ENCODE measurements at regions not wholly inside any gene's neighbourhood (a gene's known extent, or its start where the extent isn't known, plus 50 kb on each side); places are given as distances from the start of the nearest gene placed in this dataset.

GRCh38 chr1:79448426-79448825, 441.9 kb upstream of the ADGRL4 start:
- Mint-ChIP-seq H3K4me1 (ENCODE audit: low read depth) (no peaks in the 10 kb centered on the region), H3K36me3 (ENCODE audit: low read depth) (no peaks in the 10 kb centered on the region), H3K27me3 (ENCODE audit: low read depth) (no peaks in the 10 kb centered on the region), H3K4me3 (no peak overlapping the region), H3K9me3 (no peaks in the 10 kb centered on the region), H3K27ac (no peak overlapping the region)

DNA sequence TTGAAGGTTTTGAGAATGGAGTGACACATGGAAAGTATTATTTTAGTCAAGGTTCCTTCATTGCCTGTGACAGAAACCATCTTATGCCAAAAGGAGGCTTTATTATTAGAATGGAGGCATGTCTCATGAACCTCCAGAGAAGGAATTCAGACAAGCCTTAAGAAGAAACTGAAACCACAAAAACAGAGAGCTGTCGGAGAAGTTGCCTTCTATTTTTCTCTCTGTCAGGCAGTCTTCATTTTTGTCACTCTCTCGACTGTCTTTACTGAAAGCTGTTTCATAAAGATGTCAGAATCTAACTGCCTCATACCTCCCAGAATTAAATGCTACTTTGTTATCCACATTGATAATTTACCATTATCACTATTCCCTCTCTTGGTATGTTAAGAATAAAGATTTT, 434.7 kb upstream of the ADGRL4 start:
- H3K4me3 Mint-ChIP-seq: no peak overlapping the region
- H3K36me3 Mint-ChIP-seq (ENCODE audit: low read depth): no peaks in the 10 kb centered on the region
- no peaks in the 10 kb centered on the region for H3K9me3 Mint-ChIP-seq
- H3K4me1 Mint-ChIP-seq (ENCODE audit: low read depth): no peaks in the 10 kb centered on the region
- H3K27ac Mint-ChIP-seq: no peak overlapping the region
- no peaks in the 10 kb centered on the region for H3K27me3 Mint-ChIP-seq (ENCODE audit: low read depth)

- no peaks in the 10 kb centered on the region for H3K4me1 Mint-ChIP-seq (ENCODE audit: low read depth)
- H3K36me3 Mint-ChIP-seq (ENCODE audit: low read depth): no peaks in the 10 kb centered on the region
- H3K27ac Mint-ChIP-seq: no peak overlapping the region
- no peaks in the 10 kb centered on the region for H3K9me3 Mint-ChIP-seq
- no peak overlapping the region for H3K4me3 Mint-ChIP-seq
- H3K27me3 Mint-ChIP-seq (ENCODE audit: low read depth): no peaks in the 10 kb centered on the region
These were observed 431.0 kb upstream of the ADGRL4 start for GRCh38 chr1:79437540-79437939.

GRCh38 chr1:79431340-79431739, 424.8 kb upstream of the ADGRL4 start:
- no peaks in the 10 kb centered on the region for H3K36me3 Mint-ChIP-seq (ENCODE audit: low read depth)
- H3K9me3 Mint-ChIP-seq: no peaks in the 10 kb centered on the region
- H3K4me3 Mint-ChIP-seq: no peak overlapping the region
- H3K27ac Mint-ChIP-seq: no peak overlapping the region
- H3K27me3 Mint-ChIP-seq (ENCODE audit: low read depth): no peaks in the 10 kb centered on the region
- H3K4me1 Mint-ChIP-seq (ENCODE audit: low read depth): no peaks in the 10 kb centered on the region

DNA sequence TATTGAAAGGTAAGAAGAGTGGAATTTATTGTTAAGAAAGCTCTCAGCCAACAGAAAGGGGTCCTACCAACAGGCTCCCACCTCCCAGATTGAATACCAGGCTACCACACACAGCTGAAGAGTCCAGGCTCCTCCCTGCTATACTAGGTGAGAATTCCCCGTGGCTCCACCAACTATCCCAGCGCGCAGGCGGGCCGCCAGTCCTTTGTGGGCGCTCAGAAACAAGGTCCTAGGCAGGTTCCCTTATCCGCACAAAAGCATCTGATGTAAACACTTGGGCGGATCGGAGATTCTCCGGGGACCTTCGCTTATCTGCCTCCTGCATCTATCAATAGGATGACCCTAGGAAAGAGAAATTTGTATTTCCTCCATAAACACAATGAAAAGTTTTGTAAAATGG, 423.9 kb upstream of the ADGRL4 start:
- H3K4me3 Mint-ChIP-seq: no peak overlapping the region
- H3K27me3 Mint-ChIP-seq (ENCODE audit: low read depth): no peaks in the 10 kb centered on the region
- H3K36me3 Mint-ChIP-seq (ENCODE audit: low read depth): no peaks in the 10 kb centered on the region
- H3K27ac Mint-ChIP-seq: no peak overlapping the region
- no peaks in the 10 kb centered on the region for H3K4me1 Mint-ChIP-seq (ENCODE audit: low read depth)
- H3K9me3 Mint-ChIP-seq: no peaks in the 10 kb centered on the region

DNA sequence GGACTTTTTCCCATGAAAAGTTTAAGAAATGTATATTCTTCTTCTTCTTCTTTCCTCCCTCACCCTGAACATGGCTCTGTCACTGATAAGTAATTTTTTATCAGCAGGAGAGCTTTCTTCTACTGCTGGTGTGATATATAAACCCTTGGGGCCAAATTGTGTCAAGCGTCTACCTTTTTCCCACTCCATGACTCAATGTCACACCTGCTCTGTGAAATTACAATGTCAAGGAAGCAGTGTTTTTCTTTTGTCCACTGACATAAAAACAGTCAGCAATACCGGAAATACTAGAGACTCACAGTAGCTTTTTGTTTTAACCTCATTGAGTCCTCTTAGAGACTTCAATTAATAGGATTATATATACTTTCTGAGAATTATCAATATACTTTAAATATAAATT, 416.2 kb upstream of the ADGRL4 start:
- no peak overlapping the region for H3K4me3 Mint-ChIP-seq
- no peak overlapping the region for H3K27ac Mint-ChIP-seq
- H3K36me3 Mint-ChIP-seq (ENCODE audit: low read depth): no peaks in the 10 kb centered on the region
- no peaks in the 10 kb centered on the region for H3K4me1 Mint-ChIP-seq (ENCODE audit: low read depth)
- H3K9me3 Mint-ChIP-seq: peaks cover 6% of the 10 kb centered on the region
- H3K27me3 Mint-ChIP-seq (ENCODE audit: low read depth): no peaks in the 10 kb centered on the region

DNA sequence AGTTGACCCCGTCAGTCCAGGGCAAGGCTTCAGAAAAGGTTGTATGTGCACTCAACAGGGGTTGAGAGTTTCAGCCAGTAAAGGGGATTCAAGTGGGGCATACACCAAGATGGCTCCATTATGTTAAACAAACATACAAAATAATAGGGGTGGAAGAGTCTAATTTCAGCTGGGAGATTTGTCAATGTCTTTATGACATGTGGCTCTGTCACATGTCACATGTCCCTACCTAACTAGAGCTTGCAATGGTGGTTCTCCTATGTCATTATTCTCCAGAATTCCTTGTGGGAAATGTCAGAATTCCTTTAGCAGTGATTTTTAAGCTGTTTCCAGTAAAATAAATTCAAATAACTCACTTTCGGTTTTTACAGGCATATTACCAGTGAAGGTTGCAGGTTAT, 392.0 kb upstream of the ADGRL4 start:
- H3K27me3 Mint-ChIP-seq (ENCODE audit: low read depth): no peaks in the 10 kb centered on the region
- no peaks in the 10 kb centered on the region for H3K4me1 Mint-ChIP-seq (ENCODE audit: low read depth)
- no peaks in the 10 kb centered on the region for H3K9me3 Mint-ChIP-seq
- H3K27ac Mint-ChIP-seq: no peak overlapping the region
- no peaks in the 10 kb centered on the region for H3K36me3 Mint-ChIP-seq (ENCODE audit: low read depth)
- H3K4me3 Mint-ChIP-seq: no peak overlapping the region

- H3K4me1 Mint-ChIP-seq (ENCODE audit: low read depth): no peaks in the 10 kb centered on the region
- H3K27ac Mint-ChIP-seq: no peak overlapping the region
- no peaks in the 10 kb centered on the region for H3K36me3 Mint-ChIP-seq (ENCODE audit: low read depth)
- H3K9me3 Mint-ChIP-seq: no peaks in the 10 kb centered on the region
- H3K27me3 Mint-ChIP-seq (ENCODE audit: low read depth): no peaks in the 10 kb centered on the region
- H3K4me3 Mint-ChIP-seq: no peak overlapping the region
These were observed 390.4 kb upstream of the ADGRL4 start for GRCh38 chr1:79396901-79397300.

- Mint-ChIP-seq H3K27me3 (ENCODE audit: low read depth) (no peaks in the 10 kb centered on the region), H3K9me3 (no peaks in the 10 kb centered on the region), H3K36me3 (ENCODE audit: low read depth) (no peaks in the 10 kb centered on the region), H3K4me3 (no peak overlapping the region), H3K4me1 (ENCODE audit: low read depth) (no peaks in the 10 kb centered on the region), H3K27ac (no peak overlapping the region)
These were observed 382.3 kb upstream of the ADGRL4 start for GRCh38 chr1:79388694-79389361.

DNA sequence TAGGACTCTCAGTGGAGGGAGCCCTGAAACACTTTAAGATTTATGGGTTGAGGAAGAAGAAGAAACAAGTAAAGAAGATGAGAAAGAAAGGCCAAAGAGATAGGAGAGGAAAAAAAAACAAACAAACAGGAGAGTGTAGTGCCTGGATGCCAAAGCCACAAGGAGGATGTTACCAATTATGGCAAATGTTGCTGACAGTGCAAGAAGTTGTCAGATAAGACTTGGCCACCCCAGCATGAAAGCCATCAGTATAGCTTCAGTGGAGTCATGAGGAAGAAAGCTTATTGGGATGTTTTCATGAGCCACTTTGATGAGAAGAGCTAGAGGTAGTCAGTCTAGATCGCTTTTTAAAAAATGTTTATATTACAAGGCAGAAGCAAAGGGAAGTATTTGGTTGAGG, 380.2 kb upstream of the ADGRL4 start:
- Mint-ChIP-seq H3K9me3 (no peaks in the 10 kb centered on the region), H3K36me3 (ENCODE audit: low read depth) (no peaks in the 10 kb centered on the region), H3K27me3 (ENCODE audit: low read depth) (no peaks in the 10 kb centered on the region), H3K27ac (no peak overlapping the region), H3K4me3 (no peak overlapping the region), H3K4me1 (ENCODE audit: low read depth) (no peaks in the 10 kb centered on the region)

DNA sequence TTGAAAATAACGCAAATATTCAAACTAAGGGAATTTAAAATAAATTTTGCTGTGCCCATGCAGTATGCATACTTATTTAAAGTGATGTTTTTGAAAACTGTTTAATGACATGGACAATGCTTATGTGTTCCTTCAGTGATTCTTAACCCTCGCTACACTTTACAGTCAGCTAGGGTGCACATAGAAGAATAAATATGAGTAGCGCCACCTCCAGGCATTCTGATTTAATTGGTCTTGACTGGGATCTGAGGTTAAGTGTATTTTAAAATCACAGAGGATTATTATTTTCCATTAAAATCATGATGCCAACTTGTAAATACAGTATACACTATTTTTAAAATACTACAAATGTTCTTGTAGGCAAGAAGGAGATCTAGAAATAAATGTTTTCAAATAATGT, 373.5 kb upstream of the ADGRL4 start:
- H3K4me3 Mint-ChIP-seq: no peak overlapping the region
- no peaks in the 10 kb centered on the region for H3K36me3 Mint-ChIP-seq (ENCODE audit: low read depth)
- H3K27me3 Mint-ChIP-seq (ENCODE audit: low read depth): no peaks in the 10 kb centered on the region
- H3K9me3 Mint-ChIP-seq: no peaks in the 10 kb centered on the region
- H3K27ac Mint-ChIP-seq: no peak overlapping the region
- H3K4me1 Mint-ChIP-seq (ENCODE audit: low read depth): no peaks in the 10 kb centered on the region

- Mint-ChIP-seq H3K27ac (no peak overlapping the region), H3K4me1 (ENCODE audit: low read depth) (no peaks in the 10 kb centered on the region), H3K36me3 (ENCODE audit: low read depth) (no peaks in the 10 kb centered on the region), H3K4me3 (no peak overlapping the region), H3K27me3 (ENCODE audit: low read depth) (no peaks in the 10 kb centered on the region), H3K9me3 (no peaks in the 10 kb centered on the region)
These were observed 369.6 kb upstream of the ADGRL4 start for GRCh38 chr1:79376106-79376505.

GRCh38 chr1:79375352-79375751, 368.8 kb upstream of the ADGRL4 start:
- Mint-ChIP-seq H3K9me3 (no peaks in the 10 kb centered on the region), H3K36me3 (ENCODE audit: low read depth) (no peaks in the 10 kb centered on the region), H3K4me3 (no peak overlapping the region), H3K4me1 (ENCODE audit: low read depth) (no peaks in the 10 kb centered on the region), H3K27ac (no peak overlapping the region), H3K27me3 (ENCODE audit: low read depth) (no peaks in the 10 kb centered on the region)

GRCh38 chr1:79374397-79374796, 367.9 kb upstream of the ADGRL4 start:
- H3K4me3 Mint-ChIP-seq: no peak overlapping the region
- no peaks in the 10 kb centered on the region for H3K9me3 Mint-ChIP-seq
- no peaks in the 10 kb centered on the region for H3K27me3 Mint-ChIP-seq (ENCODE audit: low read depth)
- no peaks in the 10 kb centered on the region for H3K4me1 Mint-ChIP-seq (ENCODE audit: low read depth)
- no peaks in the 10 kb centered on the region for H3K36me3 Mint-ChIP-seq (ENCODE audit: low read depth)
- H3K27ac Mint-ChIP-seq: no peak overlapping the region

DNA sequence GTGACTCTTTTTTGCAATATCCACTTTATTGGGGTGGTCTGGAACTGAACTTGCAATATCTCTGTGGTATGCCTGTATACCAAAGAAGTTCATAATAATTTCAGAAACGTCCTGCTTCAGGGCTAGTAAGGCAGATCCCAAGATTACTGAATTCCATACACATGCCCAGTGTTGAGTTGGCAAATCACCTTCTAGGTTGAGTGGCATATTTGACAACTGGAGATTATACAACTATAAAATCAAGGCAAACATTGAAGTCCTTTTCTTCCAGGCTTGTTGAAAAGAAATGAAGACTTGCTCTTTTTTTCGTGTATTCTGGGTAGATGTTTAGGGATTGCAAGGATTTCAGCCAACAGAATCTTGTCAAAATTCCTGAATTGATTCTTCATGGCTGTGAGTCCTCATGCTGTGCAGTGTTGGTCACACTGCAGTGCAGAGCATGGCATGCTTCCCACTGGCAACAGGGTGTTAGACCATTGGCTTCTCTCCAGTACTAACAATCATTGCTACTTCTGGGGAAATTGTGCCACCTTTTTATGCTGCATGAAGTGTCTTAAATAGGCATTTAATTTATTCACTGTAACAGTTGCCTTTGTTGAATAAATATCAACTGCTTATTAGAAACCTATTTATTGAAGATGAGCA, 367.1 kb upstream of the ADGRL4 start:
- no peaks in the 10 kb centered on the region for H3K36me3 Mint-ChIP-seq (ENCODE audit: low read depth)
- H3K27ac Mint-ChIP-seq: no peak overlapping the region
- H3K4me3 Mint-ChIP-seq: no peak overlapping the region
- H3K4me1 Mint-ChIP-seq (ENCODE audit: low read depth): no peaks in the 10 kb centered on the region
- no peaks in the 10 kb centered on the region for H3K9me3 Mint-ChIP-seq
- H3K27me3 Mint-ChIP-seq (ENCODE audit: low read depth): no peaks in the 10 kb centered on the region

GRCh38 chr1:79371802-79372201, 365.3 kb upstream of the ADGRL4 start:
- Mint-ChIP-seq H3K27ac (no peak overlapping the region), H3K36me3 (ENCODE audit: low read depth) (no peaks in the 10 kb centered on the region), H3K4me3 (no peak overlapping the region), H3K9me3 (no peaks in the 10 kb centered on the region), H3K4me1 (ENCODE audit: low read depth) (no peaks in the 10 kb centered on the region), H3K27me3 (ENCODE audit: low read depth) (no peaks in the 10 kb centered on the region)

All from T-helper 1 cell treated with Interleukin-12 subunit alpha and Interleukin-12 subunit beta and Interleukin-4 antibody, amounts not matched to agents 30 μg/mL and 1 μg/mL, for 36 hours (primary cell).